NB4 (cell line): ENCODE measurements at regions not wholly inside any gene's neighbourhood (a gene's known extent, or its start where the extent isn't known, plus 50 kb on each side); places are given as distances from the start of the nearest gene placed in this dataset.

ENCODE experiments used
- MYC ChIP-seq: IDR thresholded peaks from 2 replicates; pipeline ENCODE4 v1.6.1; 2011; ENCODE audit warnings: low read depth, low read length
- TF ChIP-seq, protein P1 (sequence below): IDR thresholded peaks from one replicate; pipeline ENCODE4 v1.5.1; 2012; ENCODE audit warnings: low read depth, low read length

DNA sequence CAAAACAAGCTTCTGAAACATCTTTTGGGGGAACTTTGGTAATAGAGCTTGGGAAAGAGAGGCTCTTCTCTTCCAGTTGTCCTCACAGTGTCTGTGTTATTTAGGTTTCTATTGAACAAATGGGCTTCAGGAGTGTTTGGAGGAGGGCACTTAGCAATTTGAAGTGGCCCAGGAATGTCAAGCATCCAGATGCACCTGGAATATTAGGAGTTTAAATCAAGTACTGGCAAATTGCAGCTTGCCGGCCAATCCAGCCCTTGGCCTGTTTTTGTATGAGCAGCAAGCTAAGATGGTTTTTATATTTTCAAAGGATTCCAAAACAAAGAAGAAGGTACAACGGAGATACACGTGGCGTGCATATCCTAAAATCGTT lies 94.7 kb downstream of the CCDC185 start:
- no peak for TF ChIP-seq MYC
- TF ChIP-seq, protein P1, sequence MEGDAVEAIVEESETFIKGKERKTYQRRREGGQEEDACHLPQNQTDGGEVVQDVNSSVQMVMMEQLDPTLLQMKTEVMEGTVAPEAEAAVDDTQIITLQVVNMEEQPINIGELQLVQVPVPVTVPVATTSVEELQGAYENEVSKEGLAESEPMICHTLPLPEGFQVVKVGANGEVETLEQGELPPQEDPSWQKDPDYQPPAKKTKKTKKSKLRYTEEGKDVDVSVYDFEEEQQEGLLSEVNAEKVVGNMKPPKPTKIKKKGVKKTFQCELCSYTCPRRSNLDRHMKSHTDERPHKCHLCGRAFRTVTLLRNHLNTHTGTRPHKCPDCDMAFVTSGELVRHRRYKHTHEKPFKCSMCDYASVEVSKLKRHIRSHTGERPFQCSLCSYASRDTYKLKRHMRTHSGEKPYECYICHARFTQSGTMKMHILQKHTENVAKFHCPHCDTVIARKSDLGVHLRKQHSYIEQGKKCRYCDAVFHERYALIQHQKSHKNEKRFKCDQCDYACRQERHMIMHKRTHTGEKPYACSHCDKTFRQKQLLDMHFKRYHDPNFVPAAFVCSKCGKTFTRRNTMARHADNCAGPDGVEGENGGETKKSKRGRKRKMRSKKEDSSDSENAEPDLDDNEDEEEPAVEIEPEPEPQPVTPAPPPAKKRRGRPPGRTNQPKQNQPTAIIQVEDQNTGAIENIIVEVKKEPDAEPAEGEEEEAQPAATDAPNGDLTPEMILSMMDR: no peak
